Activated T-helper 1 cell treated with Interleukin-2 at 50 U/mL for 16 hours (primary cell): ENCODE measurements at regions not wholly inside any gene's neighbourhood (a gene's known extent, or its start where the extent isn't known, plus 50 kb on each side); places are given as distances from the start of the nearest gene placed in this dataset.

Source experiments
- DNase-seq: peaks from one replicate; pipeline ENCODE4 v3.0.0-alpha.2; 2020; ENCODE audit warnings: low read depth

- DNase-seq: no peak
Observed at GRCh38 chr14:22415605-22415959, 173.4 kb downstream of the DAD1 start.

GRCh38 chr14:22414876-22415604 is 174.0 kb downstream of the DAD1 start:
- DNase-seq: no peak

GRCh38 chr14:22412926-22413411 is 176.1 kb downstream of the DAD1 start:
- no peak for DNase-seq

- no peak for DNase-seq
Observed at GRCh38 chr14:22411398-22412055, 177.5 kb downstream of the DAD1 start.

- DNase-seq: no peak
Observed at GRCh38 chr14:22410497-22410896, 178.5 kb downstream of the DAD1 start.

- no peak for DNase-seq
Observed at GRCh38 chr14:22409006-22409405, 180.0 kb downstream of the DAD1 start.

- no peak for DNase-seq
Observed at GRCh38 chr14:22408547-22408946, 180.5 kb downstream of the DAD1 start.

GRCh38 chr14:22407033-22407432 is 182.0 kb downstream of the DAD1 start:
- no peak for DNase-seq

- DNase-seq: no peak
Observed at GRCh38 chr14:22405201-22405600, 183.8 kb downstream of the DAD1 start.

GRCh38 chr14:22403296-22403695 is 185.7 kb downstream of the DAD1 start:
- DNase-seq: no peak

- no peak for DNase-seq
Observed at GRCh38 chr14:22400655-22401259, 188.3 kb downstream of the DAD1 start.

GRCh38 chr14:22399776-22400175 is 189.2 kb downstream of the DAD1 start:
- DNase-seq: no peak

GRCh38 chr14:22397221-22397737 is 191.7 kb downstream of the DAD1 start:
- DNase-seq: no peak

GRCh38 chr14:22395803-22396202 is 193.2 kb downstream of the DAD1 start:
- no peak for DNase-seq

GRCh38 chr14:22394616-22395015 is 194.4 kb downstream of the DAD1 start:
- no peak for DNase-seq

- DNase-seq: no peak
Observed at GRCh38 chr14:22393796-22394195, 195.2 kb downstream of the DAD1 start.

- no peak for DNase-seq
Observed at GRCh38 chr14:22391908-22392565, 197.0 kb downstream of the DAD1 start.

GRCh38 chr14:22390824-22391461 is 198.1 kb downstream of the DAD1 start:
- DNase-seq: no peak

GRCh38 chr14:22390195-22390594 is 198.8 kb downstream of the DAD1 start:
- DNase-seq: no peak

- DNase-seq: no peak
Observed at GRCh38 chr14:22388669-22389595, 200.1 kb downstream of the DAD1 start.

GRCh38 chr14:22387776-22388241 is 201.2 kb downstream of the DAD1 start:
- DNase-seq: no peak
